Upper lobe of right lung (tissue), 1 donor: ENCODE measurements at regions not wholly inside any gene's neighbourhood (a gene's known extent, or its start where the extent isn't known, plus 50 kb on each side); places are given as distances from the start of the nearest gene placed in this dataset.

Source experiments
- ATAC-seq: fragments of 200-7000 bp; cut with Tn5 transposase; one replicate; pipeline ENCODE4 v1.9.1; 2020; ENCODE audit warnings: mild to moderate bottlenecking, moderate library complexity
- DNase-seq: peaks from one replicate; pipeline ENCODE4 v3.0.0-alpha.2; 2020
- H3K27ac ChIP-seq: fragments of 200-600 bp; one replicate; pipeline ENCODE4 v1.8.0; 2022
- H3K27me3 ChIP-seq: fragments of 200-600 bp; one replicate; pipeline ENCODE4 v1.8.0; 2022; ENCODE audit warnings: mild to moderate bottlenecking
- H3K36me3 ChIP-seq: fragments of 200-600 bp; one replicate; pipeline ENCODE4 v1.8.0; 2022
- H3K4me1 ChIP-seq: fragments of 200-600 bp; one replicate; pipeline ENCODE4 v1.8.0; 2022
- H3K4me3 ChIP-seq: fragments of 200-600 bp; one replicate; pipeline ENCODE4 v1.8.0; 2022; ENCODE audit warnings: mild to moderate bottlenecking
- H3K9me3 ChIP-seq: fragments of 200-600 bp; one replicate; pipeline ENCODE4 v1.8.0; 2022
- intact Hi-C: fragments of 100-400 bp; cut with DNase I; formaldehyde crosslinking; loops from one replicate; pipeline ENCODE4 v1.11.0; 2022
- TF ChIP-seq, protein P1 (sequence below): fragments of 200-600 bp; IDR thresholded peaks from one replicate; pipeline ENCODE4 v1.8.0; 2022; ENCODE audit warnings: antibody characterized with exemption
- donor health status: DM: no; HTN: yes; CAD: no; lungs with severe emphysema.

DNA sequence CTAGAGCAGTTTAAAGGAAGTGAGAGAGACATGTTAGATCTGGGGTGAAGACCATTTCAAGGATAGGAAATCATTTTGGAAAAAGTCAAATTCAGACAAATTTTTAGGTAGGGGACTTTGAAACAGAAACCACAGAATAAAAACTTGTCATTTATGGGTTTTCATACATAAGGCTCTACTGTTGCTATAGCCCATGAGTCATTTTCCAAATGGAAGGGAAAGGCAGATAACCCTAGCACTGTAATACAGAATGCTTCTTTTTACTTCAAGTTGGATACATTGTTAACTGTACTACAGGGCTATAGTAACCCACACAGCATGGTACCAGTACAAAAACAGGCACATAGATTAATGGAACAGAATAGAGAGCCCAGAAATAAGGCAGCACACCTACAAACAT is 455.4 kb downstream of the EBF1 start:
- no peak overlapping the region for H3K4me3 ChIP-seq
- ATAC-seq (no peak), DNase-seq (no peak)
- no peaks in the 10 kb centered on the region for H3K36me3 ChIP-seq
- no peak overlapping the region for H3K27ac ChIP-seq
- H3K4me1 ChIP-seq: no peaks in the 10 kb centered on the region
- TF ChIP-seq, protein P1, sequence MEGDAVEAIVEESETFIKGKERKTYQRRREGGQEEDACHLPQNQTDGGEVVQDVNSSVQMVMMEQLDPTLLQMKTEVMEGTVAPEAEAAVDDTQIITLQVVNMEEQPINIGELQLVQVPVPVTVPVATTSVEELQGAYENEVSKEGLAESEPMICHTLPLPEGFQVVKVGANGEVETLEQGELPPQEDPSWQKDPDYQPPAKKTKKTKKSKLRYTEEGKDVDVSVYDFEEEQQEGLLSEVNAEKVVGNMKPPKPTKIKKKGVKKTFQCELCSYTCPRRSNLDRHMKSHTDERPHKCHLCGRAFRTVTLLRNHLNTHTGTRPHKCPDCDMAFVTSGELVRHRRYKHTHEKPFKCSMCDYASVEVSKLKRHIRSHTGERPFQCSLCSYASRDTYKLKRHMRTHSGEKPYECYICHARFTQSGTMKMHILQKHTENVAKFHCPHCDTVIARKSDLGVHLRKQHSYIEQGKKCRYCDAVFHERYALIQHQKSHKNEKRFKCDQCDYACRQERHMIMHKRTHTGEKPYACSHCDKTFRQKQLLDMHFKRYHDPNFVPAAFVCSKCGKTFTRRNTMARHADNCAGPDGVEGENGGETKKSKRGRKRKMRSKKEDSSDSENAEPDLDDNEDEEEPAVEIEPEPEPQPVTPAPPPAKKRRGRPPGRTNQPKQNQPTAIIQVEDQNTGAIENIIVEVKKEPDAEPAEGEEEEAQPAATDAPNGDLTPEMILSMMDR: no peak
- no peaks in the 10 kb centered on the region for H3K9me3 ChIP-seq
- intact Hi-C loops: no loop called here
- no peaks in the 10 kb centered on the region for H3K27me3 ChIP-seq

DNA sequence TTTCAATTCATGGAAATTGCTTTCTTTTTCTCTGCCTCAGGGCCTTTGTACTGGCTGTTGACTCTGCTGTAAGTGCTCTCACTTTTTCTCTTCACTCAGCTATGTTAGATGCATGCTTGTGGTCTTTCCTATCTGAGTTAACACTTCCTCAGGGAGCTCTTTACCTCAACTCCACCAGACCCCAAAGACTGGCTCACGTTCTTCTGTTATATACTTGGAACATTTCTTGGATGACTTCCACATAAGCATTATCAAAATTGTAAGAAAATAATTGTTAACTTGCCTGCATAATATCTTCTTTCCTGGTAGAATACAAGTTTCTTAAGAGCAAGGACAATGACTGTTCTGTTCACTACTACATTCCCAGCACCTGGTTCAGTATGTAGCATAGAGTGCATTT is 455.9 kb downstream of the EBF1 start:
- Histone ChIP-seq H3K27me3 (no peaks in the 10 kb centered on the region), H3K4me3 (no peak overlapping the region), H3K9me3 (no peaks in the 10 kb centered on the region), H3K27ac (no peak overlapping the region), H3K4me1 (no peaks in the 10 kb centered on the region), H3K36me3 (no peaks in the 10 kb centered on the region)
- intact Hi-C loops: no loop called here
- ATAC-seq (no peak), DNase-seq (no peak)
- TF ChIP-seq, protein P1: no peak

DNA sequence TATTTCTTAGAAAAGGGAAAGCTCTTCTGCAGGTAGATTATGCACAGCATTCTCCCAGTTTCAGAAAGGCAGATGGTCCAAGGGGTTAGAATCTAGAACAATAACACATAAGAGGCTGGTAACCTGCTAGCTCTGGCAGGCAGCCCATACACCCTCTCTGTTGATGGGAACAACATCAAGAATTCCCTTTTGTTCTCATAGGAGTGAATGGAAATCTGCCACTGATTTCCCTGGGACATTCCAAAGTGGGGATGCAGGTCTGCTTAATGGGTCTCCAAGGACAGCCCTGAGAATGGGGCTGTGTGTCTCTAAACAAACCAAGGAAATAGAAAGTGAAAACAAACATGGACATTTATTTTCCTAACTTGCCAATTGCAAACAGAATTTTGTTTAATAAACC is 456.8 kb downstream of the EBF1 start:
- intact Hi-C loops: no loop called here
- no peaks in the 10 kb centered on the region for H3K9me3 ChIP-seq
- no peak overlapping the region for H3K27ac ChIP-seq
- DNase-seq: no peak
- H3K4me3 ChIP-seq: no peak overlapping the region
- no peak for ATAC-seq
- no peaks in the 10 kb centered on the region for H3K4me1 ChIP-seq
- no peaks in the 10 kb centered on the region for H3K27me3 ChIP-seq
- TF ChIP-seq, protein P1: no peak
- H3K36me3 ChIP-seq: no peaks in the 10 kb centered on the region

DNA sequence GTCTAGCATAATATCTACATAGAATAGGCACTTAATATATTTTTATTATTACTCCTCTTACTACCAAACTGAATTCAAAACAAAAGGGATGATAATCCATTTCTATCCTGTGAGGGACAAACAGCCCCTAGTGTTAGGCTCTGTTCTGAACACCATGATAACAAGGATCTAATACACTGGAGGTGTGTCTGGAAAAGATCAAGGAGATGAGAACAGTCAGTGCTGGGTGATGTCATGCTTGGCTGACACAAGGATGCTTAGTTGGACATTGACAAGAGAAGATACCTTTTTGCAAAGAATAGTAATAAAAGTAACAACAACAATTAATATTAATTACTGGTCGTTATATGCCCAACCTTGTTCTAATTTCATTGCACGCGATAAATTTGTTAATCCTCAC is 458.7 kb downstream of the EBF1 start:
- ATAC-seq (no peak), DNase-seq (no peak)
- H3K4me1 ChIP-seq: no peaks in the 10 kb centered on the region
- H3K36me3 ChIP-seq: no peaks in the 10 kb centered on the region
- TF ChIP-seq, protein P1: no peak
- no peak overlapping the region for H3K4me3 ChIP-seq
- H3K9me3 ChIP-seq: no peaks in the 10 kb centered on the region
- no peaks in the 10 kb centered on the region for H3K27me3 ChIP-seq
- no peak overlapping the region for H3K27ac ChIP-seq
- intact Hi-C loops: no loop called here

DNA sequence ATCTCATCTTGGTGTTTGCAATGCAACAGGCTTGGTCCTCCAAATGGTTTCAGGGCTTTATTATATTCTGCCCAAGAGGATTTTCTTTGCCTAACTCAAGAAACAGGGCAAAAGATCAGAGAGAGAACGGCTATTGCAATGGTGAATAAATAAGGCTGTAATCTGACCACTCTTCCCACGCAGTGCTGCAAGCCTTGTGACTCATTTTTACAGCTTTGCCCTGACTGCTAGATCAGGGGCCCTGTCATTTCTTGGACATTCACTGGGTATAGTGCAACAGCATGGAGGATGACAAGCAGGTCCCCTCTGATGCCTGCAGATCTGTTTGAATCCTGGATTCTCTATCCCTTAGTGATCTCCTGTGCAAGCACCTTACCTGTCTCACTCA is 459.1 kb downstream of the EBF1 start:
- Histone ChIP-seq H3K27me3 (no peaks in the 10 kb centered on the region), H3K36me3 (no peaks in the 10 kb centered on the region), H3K27ac (no peak overlapping the region), H3K9me3 (no peaks in the 10 kb centered on the region), H3K4me3 (no peak overlapping the region), H3K4me1 (no peaks in the 10 kb centered on the region)
- intact Hi-C loops: no loop called here
- DNase-seq: no peak
- ATAC-seq: no peak
- TF ChIP-seq, protein P1: no peak

DNA sequence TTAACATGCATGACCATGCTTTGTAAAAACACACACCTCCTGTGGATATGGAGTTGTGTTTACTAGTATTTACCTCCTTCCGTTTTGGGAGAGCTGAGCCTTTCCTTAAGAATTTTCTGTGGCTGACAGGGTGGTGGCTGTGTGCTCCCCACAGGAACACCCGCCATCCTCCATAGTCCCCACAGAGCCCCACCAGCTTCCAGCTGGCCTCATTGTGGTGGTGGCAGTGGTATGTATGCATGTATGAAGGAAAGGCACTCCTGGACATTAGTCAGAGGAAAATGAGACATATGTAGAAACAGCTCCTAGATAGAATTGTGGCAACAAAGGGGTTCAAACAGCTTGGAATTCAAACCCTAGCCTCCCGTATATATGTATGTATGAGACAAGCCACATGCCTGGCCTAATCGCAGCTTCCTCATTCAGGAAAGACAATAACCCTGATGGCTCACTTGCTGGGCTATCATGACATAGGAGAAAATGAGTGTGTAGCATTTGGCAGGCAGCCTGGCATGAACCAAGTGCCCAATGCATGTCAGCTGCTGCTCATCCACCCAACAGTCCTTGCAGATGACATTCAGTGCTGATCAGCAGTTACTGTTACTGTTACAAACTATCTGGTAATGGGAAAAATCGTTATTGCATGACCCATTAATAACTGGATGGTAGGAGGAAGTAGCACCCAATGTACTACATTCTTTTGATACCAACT is 459.7 kb downstream of the EBF1 start:
- Histone ChIP-seq H3K36me3 (no peaks in the 10 kb centered on the region), H3K4me1 (no peaks in the 10 kb centered on the region), H3K27ac (no peak overlapping the region), H3K4me3 (no peak overlapping the region), H3K27me3 (no peaks in the 10 kb centered on the region), H3K9me3 (no peaks in the 10 kb centered on the region)
- TF ChIP-seq, protein P1: no peak
- DNase-seq: no peak
- intact Hi-C loops: no loop called here
- no peak for ATAC-seq
